ENCODE measurements at regions not wholly inside any gene's neighbourhood (a gene's known extent, or its start where the extent isn't known, plus 50 kb on each side); places are given as distances from the start of the nearest gene placed in this dataset.

DNA sequence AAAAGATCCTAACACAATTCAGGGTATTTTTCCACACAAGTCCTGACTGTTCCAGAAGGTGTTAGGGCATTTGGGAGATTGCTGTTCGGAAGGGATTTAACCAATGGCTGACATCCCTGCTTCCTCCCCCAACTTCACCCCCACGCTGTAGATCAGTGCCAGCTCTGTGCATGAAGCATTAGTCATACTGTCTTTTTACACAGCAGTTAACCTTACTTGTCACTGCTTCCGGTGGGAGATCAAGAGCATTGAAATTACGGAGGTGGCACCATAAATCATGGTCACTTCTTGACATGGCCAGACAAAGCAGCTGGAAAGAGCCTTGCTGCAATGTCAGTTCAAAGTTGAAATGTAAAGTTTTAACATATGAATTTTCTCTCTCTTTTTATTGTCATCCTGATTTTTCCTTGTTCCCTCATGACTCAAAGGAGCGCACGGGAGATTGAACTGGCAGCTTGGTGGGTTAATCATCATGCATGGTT lies 70.2 kb downstream of the HRH4 start:
- ATAC-seq = no peak

DNA sequence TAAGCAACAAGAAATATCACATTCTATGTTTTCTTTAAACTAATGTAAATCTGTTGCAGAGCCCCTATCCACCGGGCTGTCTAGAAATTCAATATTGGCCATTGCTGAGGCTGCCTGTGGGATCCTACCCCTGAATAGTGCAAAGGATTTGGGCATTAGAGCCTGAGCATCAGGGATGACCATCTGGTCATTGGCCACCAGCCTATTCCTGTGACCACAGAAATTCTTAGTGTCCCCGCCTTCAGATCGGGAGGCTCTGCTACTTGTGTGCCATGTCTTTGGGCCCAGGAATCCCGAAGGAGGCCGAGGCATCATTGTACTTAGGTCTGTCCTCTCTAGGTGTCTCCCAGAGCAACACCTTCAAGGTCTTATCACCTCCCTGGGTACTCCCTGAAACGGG lies 73.8 kb downstream of the HRH4 start:
- no peak for ATAC-seq
- TF ChIP-seq, protein P1, sequence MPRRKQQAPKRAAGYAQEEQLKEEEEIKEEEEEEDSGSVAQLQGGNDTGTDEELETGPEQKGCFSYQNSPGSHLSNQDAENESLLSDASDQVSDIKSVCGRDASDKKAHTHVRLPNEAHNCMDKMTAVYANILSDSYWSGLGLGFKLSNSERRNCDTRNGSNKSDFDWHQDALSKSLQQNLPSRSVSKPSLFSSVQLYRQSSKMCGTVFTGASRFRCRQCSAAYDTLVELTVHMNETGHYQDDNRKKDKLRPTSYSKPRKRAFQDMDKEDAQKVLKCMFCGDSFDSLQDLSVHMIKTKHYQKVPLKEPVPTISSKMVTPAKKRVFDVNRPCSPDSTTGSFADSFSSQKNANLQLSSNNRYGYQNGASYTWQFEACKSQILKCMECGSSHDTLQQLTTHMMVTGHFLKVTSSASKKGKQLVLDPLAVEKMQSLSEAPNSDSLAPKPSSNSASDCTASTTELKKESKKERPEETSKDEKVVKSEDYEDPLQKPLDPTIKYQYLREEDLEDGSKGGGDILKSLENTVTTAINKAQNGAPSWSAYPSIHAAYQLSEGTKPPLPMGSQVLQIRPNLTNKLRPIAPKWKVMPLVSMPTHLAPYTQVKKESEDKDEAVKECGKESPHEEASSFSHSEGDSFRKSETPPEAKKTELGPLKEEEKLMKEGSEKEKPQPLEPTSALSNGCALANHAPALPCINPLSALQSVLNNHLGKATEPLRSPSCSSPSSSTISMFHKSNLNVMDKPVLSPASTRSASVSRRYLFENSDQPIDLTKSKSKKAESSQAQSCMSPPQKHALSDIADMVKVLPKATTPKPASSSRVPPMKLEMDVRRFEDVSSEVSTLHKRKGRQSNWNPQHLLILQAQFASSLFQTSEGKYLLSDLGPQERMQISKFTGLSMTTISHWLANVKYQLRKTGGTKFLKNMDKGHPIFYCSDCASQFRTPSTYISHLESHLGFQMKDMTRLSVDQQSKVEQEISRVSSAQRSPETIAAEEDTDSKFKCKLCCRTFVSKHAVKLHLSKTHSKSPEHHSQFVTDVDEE (CRISPR knock-in tag; IDR thresholded peaks at IDR 0.05) = no peak
- TF ChIP-seq ZNF70 (CRISPR knock-in tag; IDR thresholded peaks at IDR 0.05) (no peak), CSDC2 (CRISPR knock-in tag; IDR thresholded peaks at IDR 0.05) (no peak), TOX (CRISPR knock-in tag; IDR thresholded peaks at IDR 0.05; ENCODE audit: borderline replicate concordance) (no peak), PPARA (CRISPR knock-in tag; IDR thresholded peaks at IDR 0.05; ENCODE audit: borderline replicate concordance) (no peak)

More for the DNA sequence above, 70.2 kb downstream of the HRH4 start:
- TF ChIP-seq, protein P1 (CRISPR knock-in tag; IDR thresholded peaks at IDR 0.05) = no peak
- TF ChIP-seq CSDC2 (CRISPR knock-in tag; IDR thresholded peaks at IDR 0.05) (no peak), RARB (CRISPR knock-in tag; IDR thresholded peaks at IDR 0.05) (no peak), GLIS3 (CRISPR knock-in tag; IDR thresholded peaks at IDR 0.05) (no peak), PPARA (CRISPR knock-in tag; IDR thresholded peaks at IDR 0.05; ENCODE audit: borderline replicate concordance) (no peak), ZNF70 (CRISPR knock-in tag; IDR thresholded peaks at IDR 0.05) (no peak), TOX (CRISPR knock-in tag; IDR thresholded peaks at IDR 0.05; ENCODE audit: borderline replicate concordance) (no peak), ZFP30 (CRISPR knock-in tag; IDR thresholded peaks at IDR 0.05) (no peak), ZNF565 (CRISPR knock-in tag; conservative IDR thresholded peaks at IDR 0.05; ENCODE audit: low read depth) (no peak), ARNTL (CRISPR knock-in tag; IDR thresholded peaks at IDR 0.05; ENCODE audit: borderline replicate concordance, low read depth) (no peak)
- TF ChIP-seq, protein P2, sequence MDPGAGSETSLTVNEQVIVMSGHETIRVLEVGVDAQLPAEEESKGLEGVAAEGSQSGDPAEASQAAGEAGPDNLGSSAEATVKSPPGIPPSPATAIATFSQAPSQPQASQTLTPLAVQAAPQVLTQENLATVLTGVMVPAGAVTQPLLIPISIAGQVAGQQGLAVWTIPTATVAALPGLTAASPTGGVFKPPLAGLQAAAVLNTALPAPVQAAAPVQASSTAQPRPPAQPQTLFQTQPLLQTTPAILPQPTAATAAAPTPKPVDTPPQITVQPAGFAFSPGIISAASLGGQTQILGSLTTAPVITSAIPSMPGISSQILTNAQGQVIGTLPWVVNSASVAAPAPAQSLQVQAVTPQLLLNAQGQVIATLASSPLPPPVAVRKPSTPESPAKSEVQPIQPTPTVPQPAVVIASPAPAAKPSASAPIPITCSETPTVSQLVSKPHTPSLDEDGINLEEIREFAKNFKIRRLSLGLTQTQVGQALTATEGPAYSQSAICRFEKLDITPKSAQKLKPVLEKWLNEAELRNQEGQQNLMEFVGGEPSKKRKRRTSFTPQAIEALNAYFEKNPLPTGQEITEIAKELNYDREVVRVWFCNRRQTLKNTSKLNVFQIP (CRISPR knock-in tag; IDR thresholded peaks at IDR 0.05; ENCODE audit: borderline replicate concordance, low read depth) = no peak
- TF ChIP-seq, protein P3, sequence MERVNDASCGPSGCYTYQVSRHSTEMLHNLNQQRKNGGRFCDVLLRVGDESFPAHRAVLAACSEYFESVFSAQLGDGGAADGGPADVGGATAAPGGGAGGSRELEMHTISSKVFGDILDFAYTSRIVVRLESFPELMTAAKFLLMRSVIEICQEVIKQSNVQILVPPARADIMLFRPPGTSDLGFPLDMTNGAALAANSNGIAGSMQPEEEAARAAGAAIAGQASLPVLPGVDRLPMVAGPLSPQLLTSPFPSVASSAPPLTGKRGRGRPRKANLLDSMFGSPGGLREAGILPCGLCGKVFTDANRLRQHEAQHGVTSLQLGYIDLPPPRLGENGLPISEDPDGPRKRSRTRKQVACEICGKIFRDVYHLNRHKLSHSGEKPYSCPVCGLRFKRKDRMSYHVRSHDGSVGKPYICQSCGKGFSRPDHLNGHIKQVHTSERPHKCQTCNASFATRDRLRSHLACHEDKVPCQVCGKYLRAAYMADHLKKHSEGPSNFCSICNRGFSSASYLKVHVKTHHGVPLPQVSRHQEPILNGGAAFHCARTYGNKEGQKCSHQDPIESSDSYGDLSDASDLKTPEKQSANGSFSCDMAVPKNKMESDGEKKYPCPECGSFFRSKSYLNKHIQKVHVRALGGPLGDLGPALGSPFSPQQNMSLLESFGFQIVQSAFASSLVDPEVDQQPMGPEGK (CRISPR knock-in tag; IDR thresholded peaks at IDR 0.05; ENCODE audit: borderline replicate concordance) = no peak

DNA sequence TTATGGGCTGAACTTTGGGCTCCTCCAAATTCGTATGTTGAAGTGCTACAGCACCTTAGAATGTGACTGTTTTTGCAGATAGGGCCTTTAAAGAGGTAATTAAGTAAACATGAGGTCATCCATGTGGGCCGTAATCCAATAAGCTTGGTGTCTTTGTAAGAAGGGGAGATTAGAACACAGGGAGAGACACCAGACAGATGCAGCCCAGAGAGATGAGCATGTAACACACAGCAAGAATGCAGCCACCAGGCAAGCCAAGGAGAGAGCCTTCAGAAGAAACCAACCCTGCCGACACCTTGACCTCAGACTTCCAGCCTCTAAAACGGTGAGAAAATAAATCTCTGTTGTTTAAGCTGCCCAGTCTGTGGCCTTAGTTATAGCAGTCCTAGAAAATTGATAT lies 74.3 kb downstream of the HRH4 start:
- TF ChIP-seq, protein P1 (CRISPR knock-in tag; IDR thresholded peaks at IDR 0.05) = no peak
- TF ChIP-seq GLIS3 (CRISPR knock-in tag; IDR thresholded peaks at IDR 0.05) = no peak
- ATAC-seq = no peak

All from SK-N-SH treated with all-trans-retinoic acid at 6 μM for 48 hours (cell line).